ENCODE measurements at regions not wholly inside any gene's neighbourhood (a gene's known extent, or its start where the extent isn't known, plus 50 kb on each side); places are given as distances from the start of the nearest gene placed in this dataset.

GRCh38 chr1:221394011-221394544, 347.8 kb downstream of the DUSP10 start:
- no peak for TF ChIP-seq EP300 (IDR thresholded peaks at IDR 0.05)
- TF ChIP-seq POLR2A (IDR thresholded peaks at IDR 0.05), result no peak
